PFSK-1 (cell line): ENCODE measurements at regions not wholly inside any gene's neighbourhood (a gene's known extent, or its start where the extent isn't known, plus 50 kb on each side); places are given as distances from the start of the nearest gene placed in this dataset.

Experiments used
- FOXP2 ChIP-seq: optimal IDR thresholded peaks from 2 replicates; pipeline ENCODE3; 2011; ENCODE audit warnings: borderline replicate concordance, control low read depth, inconsistent platforms; ENCODE audit not compliant: insufficient read depth; ENCODE audit errors: extremely low read length, extremely low read depth
- POLR2AphosphoS5 ChIP-seq: IDR thresholded peaks from 2 replicates; pipeline ENCODE4 v1.6.1; 2012; ENCODE audit warnings: low read depth, mild to moderate bottlenecking, control low read depth, low read length, moderate library complexity
- SIN3A ChIP-seq: IDR thresholded peaks from 2 replicates; pipeline ENCODE4 v1.6.1; 2012; ENCODE audit warnings: mild to moderate bottlenecking, low read length, moderate library complexity, borderline replicate concordance; ENCODE audit not compliant: insufficient read depth
- TAF1 ChIP-seq: IDR thresholded peaks from 2 replicates; pipeline ENCODE4 v1.6.1; 2012; ENCODE audit warnings: low read length, control low read depth, borderline replicate concordance; ENCODE audit not compliant: insufficient read depth
- TF ChIP-seq, protein P1 (sequence below), 2 experiments: IDR thresholded peaks; 2 replicates each; pipeline versions ENCODE4 v1.6.1 to v1.8.0; 2011 to 2012; ENCODE audit warnings: low read depth in 2 of 2, low read length in 2 of 2, control low read depth in 1 of 2, inconsistent platforms in 1 of 2, mild to moderate bottlenecking in 1 of 2, moderate library complexity in 1 of 2; ENCODE audit not compliant: insufficient read depth in 1 of 2

DNA sequence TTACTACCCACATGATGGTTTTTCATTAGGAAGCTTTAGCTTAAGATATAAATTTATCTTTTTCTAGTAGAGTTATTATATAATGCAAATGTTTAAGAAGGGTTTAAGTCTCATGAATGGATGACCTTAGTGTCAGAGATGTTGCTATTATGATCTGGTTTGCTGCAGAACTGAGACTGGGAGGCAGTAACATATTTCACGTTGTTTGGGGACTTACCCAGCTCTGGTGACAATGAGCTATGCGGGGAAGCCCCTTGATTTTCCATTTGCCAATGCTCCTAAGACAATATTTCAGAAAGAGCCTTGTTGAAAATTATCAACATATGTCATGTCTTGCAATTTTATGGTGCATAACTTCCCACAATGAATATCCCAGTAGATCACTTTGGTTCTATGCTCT lies 754.6 kb downstream of the REEP3 start:
- no peak for TF ChIP-seq POLR2AphosphoS5
- TF ChIP-seq, protein P1, sequence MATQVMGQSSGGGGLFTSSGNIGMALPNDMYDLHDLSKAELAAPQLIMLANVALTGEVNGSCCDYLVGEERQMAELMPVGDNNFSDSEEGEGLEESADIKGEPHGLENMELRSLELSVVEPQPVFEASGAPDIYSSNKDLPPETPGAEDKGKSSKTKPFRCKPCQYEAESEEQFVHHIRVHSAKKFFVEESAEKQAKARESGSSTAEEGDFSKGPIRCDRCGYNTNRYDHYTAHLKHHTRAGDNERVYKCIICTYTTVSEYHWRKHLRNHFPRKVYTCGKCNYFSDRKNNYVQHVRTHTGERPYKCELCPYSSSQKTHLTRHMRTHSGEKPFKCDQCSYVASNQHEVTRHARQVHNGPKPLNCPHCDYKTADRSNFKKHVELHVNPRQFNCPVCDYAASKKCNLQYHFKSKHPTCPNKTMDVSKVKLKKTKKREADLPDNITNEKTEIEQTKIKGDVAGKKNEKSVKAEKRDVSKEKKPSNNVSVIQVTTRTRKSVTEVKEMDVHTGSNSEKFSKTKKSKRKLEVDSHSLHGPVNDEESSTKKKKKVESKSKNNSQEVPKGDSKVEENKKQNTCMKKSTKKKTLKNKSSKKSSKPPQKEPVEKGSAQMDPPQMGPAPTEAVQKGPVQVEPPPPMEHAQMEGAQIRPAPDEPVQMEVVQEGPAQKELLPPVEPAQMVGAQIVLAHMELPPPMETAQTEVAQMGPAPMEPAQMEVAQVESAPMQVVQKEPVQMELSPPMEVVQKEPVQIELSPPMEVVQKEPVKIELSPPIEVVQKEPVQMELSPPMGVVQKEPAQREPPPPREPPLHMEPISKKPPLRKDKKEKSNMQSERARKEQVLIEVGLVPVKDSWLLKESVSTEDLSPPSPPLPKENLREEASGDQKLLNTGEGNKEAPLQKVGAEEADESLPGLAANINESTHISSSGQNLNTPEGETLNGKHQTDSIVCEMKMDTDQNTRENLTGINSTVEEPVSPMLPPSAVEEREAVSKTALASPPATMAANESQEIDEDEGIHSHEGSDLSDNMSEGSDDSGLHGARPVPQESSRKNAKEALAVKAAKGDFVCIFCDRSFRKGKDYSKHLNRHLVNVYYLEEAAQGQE (IDR thresholded peaks at IDR 0.05; ENCODE audit: insufficient read depth in 1 of 2, low read depth in 2 of 2, low read length in 2 of 2): no peak
- TF ChIP-seq SIN3A: no peak
- TF ChIP-seq TAF1: no peak
- TF ChIP-seq FOXP2: no peak
